SK-N-SH treated with all-trans-retinoic acid at 6 μM for 48 hours (cell line): ENCODE measurements at regions not wholly inside any gene's neighbourhood (a gene's known extent, or its start where the extent isn't known, plus 50 kb on each side); places are given as distances from the start of the nearest gene placed in this dataset.
A peak's percentile ranks its signal among the peaks of the same experiment; 100 is the strongest.

Source experiments
- PPARA ChIP-seq: fragments of 250-450 bp; sonication (Bioruptor Pico); IDR thresholded peaks from 2 replicates; pipeline ENCODE4 v1.5.0; 2020; ENCODE audit warnings: mild to moderate bottlenecking, borderline replicate concordance
- RARB ChIP-seq: fragments of 250-450 bp; sonication (Bioruptor Pico); IDR thresholded peaks from 2 replicates; pipeline ENCODE4 v1.8.0; 2021; ENCODE audit warnings: mild to moderate bottlenecking, moderate library complexity
- TCF4 ChIP-seq: fragments of 250-450 bp; sonication (Bioruptor Pico); IDR thresholded peaks from 2 replicates; pipeline ENCODE4 v1.8.0; 2021; ENCODE audit warnings: mild to moderate bottlenecking, moderate library complexity, borderline replicate concordance
- TF ChIP-seq, protein P1 (sequence below): fragments of 250-450 bp; sonication (Bioruptor Pico); IDR thresholded peaks from 2 replicates; pipeline ENCODE4 v1.8.0; 2021; ENCODE audit warnings: low read depth, mild to moderate bottlenecking, moderate library complexity, borderline replicate concordance
- TF ChIP-seq, protein P2 (sequence below): fragments of 250-450 bp; sonication (Bioruptor Pico); IDR thresholded peaks from 2 replicates; pipeline ENCODE4 v1.8.0; 2020; ENCODE audit warnings: mild to moderate bottlenecking, moderate library complexity, borderline replicate concordance
- TF ChIP-seq, protein P3 (sequence below): fragments of 250-450 bp; sonication (Bioruptor Pico); IDR thresholded peaks from 2 replicates; pipeline ENCODE4 v1.5.0; 2020; ENCODE audit warnings: mild to moderate bottlenecking, moderate library complexity

DNA sequence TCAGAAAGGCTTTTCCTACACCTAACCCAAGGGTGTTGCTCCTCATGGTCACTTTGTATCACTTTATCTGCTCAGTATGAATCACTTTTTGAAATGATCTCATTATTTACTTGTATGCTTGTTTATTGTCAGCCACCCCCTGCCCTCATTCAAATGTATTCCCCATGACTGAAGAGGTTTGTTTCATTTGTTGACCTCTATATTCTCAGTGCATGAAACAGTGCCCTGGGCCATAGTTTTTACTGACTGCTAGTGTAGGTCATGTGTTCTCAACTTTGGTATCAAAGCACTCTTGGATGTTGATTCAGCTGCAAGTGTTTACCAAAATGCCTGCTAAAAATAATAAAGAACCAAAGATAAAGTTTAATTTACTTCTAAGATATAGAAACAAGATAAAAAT lies 381.7 kb upstream of the ARPP21 start:
- TF ChIP-seq PPARA (CRISPR knock-in tag), result no peak
- TF ChIP-seq RARB, result no peak
- TF ChIP-seq, protein P1, sequence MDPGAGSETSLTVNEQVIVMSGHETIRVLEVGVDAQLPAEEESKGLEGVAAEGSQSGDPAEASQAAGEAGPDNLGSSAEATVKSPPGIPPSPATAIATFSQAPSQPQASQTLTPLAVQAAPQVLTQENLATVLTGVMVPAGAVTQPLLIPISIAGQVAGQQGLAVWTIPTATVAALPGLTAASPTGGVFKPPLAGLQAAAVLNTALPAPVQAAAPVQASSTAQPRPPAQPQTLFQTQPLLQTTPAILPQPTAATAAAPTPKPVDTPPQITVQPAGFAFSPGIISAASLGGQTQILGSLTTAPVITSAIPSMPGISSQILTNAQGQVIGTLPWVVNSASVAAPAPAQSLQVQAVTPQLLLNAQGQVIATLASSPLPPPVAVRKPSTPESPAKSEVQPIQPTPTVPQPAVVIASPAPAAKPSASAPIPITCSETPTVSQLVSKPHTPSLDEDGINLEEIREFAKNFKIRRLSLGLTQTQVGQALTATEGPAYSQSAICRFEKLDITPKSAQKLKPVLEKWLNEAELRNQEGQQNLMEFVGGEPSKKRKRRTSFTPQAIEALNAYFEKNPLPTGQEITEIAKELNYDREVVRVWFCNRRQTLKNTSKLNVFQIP (CRISPR knock-in tag), result no peak
- TF ChIP-seq, protein P2, sequence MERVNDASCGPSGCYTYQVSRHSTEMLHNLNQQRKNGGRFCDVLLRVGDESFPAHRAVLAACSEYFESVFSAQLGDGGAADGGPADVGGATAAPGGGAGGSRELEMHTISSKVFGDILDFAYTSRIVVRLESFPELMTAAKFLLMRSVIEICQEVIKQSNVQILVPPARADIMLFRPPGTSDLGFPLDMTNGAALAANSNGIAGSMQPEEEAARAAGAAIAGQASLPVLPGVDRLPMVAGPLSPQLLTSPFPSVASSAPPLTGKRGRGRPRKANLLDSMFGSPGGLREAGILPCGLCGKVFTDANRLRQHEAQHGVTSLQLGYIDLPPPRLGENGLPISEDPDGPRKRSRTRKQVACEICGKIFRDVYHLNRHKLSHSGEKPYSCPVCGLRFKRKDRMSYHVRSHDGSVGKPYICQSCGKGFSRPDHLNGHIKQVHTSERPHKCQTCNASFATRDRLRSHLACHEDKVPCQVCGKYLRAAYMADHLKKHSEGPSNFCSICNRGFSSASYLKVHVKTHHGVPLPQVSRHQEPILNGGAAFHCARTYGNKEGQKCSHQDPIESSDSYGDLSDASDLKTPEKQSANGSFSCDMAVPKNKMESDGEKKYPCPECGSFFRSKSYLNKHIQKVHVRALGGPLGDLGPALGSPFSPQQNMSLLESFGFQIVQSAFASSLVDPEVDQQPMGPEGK, result no peak
- TF ChIP-seq, protein P3, sequence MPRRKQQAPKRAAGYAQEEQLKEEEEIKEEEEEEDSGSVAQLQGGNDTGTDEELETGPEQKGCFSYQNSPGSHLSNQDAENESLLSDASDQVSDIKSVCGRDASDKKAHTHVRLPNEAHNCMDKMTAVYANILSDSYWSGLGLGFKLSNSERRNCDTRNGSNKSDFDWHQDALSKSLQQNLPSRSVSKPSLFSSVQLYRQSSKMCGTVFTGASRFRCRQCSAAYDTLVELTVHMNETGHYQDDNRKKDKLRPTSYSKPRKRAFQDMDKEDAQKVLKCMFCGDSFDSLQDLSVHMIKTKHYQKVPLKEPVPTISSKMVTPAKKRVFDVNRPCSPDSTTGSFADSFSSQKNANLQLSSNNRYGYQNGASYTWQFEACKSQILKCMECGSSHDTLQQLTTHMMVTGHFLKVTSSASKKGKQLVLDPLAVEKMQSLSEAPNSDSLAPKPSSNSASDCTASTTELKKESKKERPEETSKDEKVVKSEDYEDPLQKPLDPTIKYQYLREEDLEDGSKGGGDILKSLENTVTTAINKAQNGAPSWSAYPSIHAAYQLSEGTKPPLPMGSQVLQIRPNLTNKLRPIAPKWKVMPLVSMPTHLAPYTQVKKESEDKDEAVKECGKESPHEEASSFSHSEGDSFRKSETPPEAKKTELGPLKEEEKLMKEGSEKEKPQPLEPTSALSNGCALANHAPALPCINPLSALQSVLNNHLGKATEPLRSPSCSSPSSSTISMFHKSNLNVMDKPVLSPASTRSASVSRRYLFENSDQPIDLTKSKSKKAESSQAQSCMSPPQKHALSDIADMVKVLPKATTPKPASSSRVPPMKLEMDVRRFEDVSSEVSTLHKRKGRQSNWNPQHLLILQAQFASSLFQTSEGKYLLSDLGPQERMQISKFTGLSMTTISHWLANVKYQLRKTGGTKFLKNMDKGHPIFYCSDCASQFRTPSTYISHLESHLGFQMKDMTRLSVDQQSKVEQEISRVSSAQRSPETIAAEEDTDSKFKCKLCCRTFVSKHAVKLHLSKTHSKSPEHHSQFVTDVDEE (CRISPR knock-in tag), result no peak
- peak; percentile 86; the same call in 1 of the 2 replicates for TF ChIP-seq TCF4
